ENCODE measurements at regions not wholly inside any gene's neighbourhood (a gene's known extent, or its start where the extent isn't known, plus 50 kb on each side); places are given as distances from the start of the nearest gene placed in this dataset.

DNA sequence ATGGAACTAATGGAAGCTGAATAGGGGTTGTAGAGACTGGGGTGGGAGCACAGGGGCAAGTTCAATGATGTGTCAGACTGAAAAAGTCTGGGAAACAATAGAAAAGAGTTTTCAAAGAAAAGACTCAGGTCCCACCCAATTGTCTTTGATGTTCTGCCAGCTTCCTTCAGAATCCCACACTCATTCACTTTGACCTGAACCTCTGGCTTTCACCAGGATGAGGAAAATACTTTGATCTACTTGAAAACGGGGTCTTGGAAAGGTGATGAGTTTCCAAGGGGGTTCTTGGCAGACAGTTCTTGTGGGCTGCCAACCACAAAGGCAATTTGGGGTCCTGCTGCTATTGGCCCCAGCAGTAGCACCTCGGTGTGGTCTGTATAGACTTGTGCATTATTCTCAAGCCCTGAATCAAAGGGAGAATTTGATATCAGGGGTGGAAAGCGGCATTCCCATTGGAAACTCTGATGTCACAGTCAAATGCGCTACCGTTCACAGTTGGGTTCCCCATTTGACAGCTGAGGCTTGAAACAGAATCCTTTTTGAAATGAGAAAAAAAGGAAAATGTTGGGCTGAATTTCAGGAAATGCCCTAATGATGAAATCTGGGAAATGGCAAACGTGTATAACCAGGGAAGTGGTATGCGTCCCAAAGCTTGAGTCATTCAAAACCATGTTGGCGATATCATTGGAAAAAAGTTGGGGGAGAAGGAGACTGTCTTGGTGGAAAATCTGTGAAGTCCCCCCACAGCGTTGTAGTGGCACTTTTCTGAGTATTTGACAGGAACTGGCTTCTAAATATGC lies 229.2 kb upstream of the LRTM1 start (continued):
- TF ChIP-seq, protein P1, sequence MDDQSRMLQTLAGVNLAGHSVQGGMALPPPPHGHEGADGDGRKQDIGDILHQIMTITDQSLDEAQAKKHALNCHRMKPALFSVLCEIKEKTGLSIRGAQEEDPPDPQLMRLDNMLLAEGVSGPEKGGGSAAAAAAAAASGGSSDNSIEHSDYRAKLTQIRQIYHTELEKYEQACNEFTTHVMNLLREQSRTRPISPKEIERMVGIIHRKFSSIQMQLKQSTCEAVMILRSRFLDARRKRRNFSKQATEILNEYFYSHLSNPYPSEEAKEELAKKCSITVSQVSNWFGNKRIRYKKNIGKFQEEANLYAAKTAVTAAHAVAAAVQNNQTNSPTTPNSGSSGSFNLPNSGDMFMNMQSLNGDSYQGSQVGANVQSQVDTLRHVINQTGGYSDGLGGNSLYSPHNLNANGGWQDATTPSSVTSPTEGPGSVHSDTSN (IDR thresholded peaks at IDR 0.05; ENCODE audit: insufficient replicate concordance, low read depth, low read length): no peak

DNA sequence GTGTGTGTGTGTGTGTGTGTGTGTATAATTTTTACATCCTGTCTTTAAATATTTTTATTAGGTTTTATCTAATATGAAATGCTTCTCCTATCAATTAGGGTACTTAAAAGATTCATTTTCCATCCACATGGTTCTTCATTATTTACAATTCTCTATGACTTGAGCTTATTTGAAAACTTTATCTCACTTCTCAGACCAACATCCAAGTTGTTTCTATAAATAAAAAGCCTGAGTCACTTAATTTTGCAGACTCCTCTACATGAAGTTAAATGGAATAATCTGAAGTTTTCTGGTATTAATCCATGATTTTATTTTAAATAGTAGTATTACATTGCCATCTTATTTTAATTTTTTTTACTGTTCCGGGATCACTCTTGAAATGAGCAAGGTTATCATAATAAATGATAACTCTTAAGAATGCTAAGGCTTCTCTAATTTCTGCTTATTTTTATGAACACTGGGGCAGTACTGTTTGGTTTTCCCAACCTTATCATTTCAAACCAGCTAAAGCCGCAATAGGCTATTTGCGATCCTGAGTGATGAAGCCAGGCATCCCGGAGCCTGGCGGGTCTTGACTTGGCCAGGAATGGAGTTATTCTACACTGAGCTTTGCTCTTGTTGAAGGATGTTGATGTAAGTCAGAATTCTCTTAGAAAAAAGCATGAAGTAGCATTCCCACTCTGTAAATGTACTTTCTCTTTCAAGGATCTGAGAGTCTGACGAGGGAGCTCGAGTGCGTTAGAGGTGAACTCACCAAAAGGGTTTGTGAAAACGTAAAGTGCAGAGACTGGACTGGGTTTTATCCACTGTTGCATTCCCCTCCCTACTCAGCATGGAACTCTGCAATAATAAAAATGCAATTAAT lies 220.2 kb upstream of the LRTM1 start:
- no peak for DNase-seq (ENCODE audit: low read depth, low spot score)
- Histone ChIP-seq H2AFZ (ENCODE audit: control insufficient read depth, low read depth, low read length) (no peak overlapping the region), H3K4me1 (ENCODE audit: control insufficient read depth, insufficient read depth, low read length) (no peaks in the 10 kb centered on the region), H3K27me3 (replicated peaks in 1 of 2; ENCODE audit: control insufficient read depth in 2 of 2, insufficient read depth in 2 of 2, low read length in 1 of 2) (0 out of 4 replicates have a peak, but pooled peaks cover 0 to 3% of the 10 kb centered on the region in 2 experiments), H3K79me2 (ENCODE audit: control insufficient read depth, insufficient read depth, low read length) (no peaks in the 10 kb centered on the region), H3K36me3 (ENCODE audit: control insufficient read depth in 2 of 2, insufficient read depth in 2 of 2, low read length in 1 of 2) (no peaks in the 10 kb centered on the region), H3K9me3 (replicated peaks; ENCODE audit: control insufficient read depth, insufficient read depth, low read length) (no peaks in the 10 kb centered on the region), H3K27ac (ENCODE audit: control insufficient read depth, insufficient read depth) (no peak overlapping the region), H3K4me2 (ENCODE audit: control insufficient read depth, insufficient read depth) (no peak overlapping the region), H4K20me1 (ENCODE audit: control insufficient read depth, insufficient read depth) (no peaks in the 10 kb centered on the region), H3K4me3 (no peak overlapping the region), H3K9ac (ENCODE audit: control insufficient read depth, insufficient read depth, low read length) (no peak overlapping the region)
- ChIA-PET SMC1A (ENCODE audit: uncharacterized antibody, unreplicated experiment) (interaction anchor here (0.9 kb wide), 1 partner anchor 278 kb away, joined by 5 read pairs; no protein-coding TSS in a partner anchor), CTCF (interaction anchor here (1.2 kb wide), 1 partner anchor 18 kb away, joined by 3 read pairs; no protein-coding TSS in a partner anchor), POLR2A (no interaction called here), RAD21 (ENCODE audit: unreplicated experiment) (no interaction called here)
- in situ Hi-C loops (cut with MboI) (no loop called here), intact Hi-C loops (cut with micrococcal nuclease; ENCODE audit: unreplicated experiment) (no loop called here)
- FAIRE-seq: no peak
- no peak for ATAC-seq
- WGBS (ENCODE audit: insufficient coverage, insufficient replicate concordance, low lambda C conversion rate, missing lambda C conversion rate): 71% methylated on average over 9 of the region's 9 CpGs
- no TSS peak for BruUV-seq (replicated peaks)
- no peak for TF ChIP-seq CREM (IDR thresholded peaks at IDR 0.05; ENCODE audit: low read depth)
- no peak for TF ChIP-seq IKZF1 (conservative IDR thresholded peaks at IDR 0.05)
- no peak for TF ChIP-seq PAX5 (IDR thresholded peaks at IDR 0.05; ENCODE audit: borderline replicate concordance, low read depth, low read length)
- no peak for TF ChIP-seq WRNIP1 (IDR thresholded peaks at IDR 0.05; ENCODE audit: borderline replicate concordance, low read depth, low read length)
- TF ChIP-seq SRF (IDR thresholded peaks at IDR 0.05; ENCODE audit: low read depth in 2 of 2, low read length in 2 of 2): no peak
- TF ChIP-seq POLR2AphosphoS2 (IDR thresholded peaks at IDR 0.05; ENCODE audit: low read depth, low read length): no peak

All from GM12878 (cell line).